Tibial artery (tissue), 4 donors: ENCODE measurements at regions not wholly inside any gene's neighbourhood (a gene's known extent, or its start where the extent isn't known, plus 50 kb on each side); places are given as distances from the start of the nearest gene placed in this dataset.
"Not testable (repeated sequence)": the region's sequence is repeated elsewhere in the genome, so short reads cannot be mapped to it uniquely, and the experiment has no call there.

Source experiments
- DNase-seq, 2 donors: peaks; one replicate each; pipeline ENCODE4 v3.0.0-alpha.2; 2019
- H3K27ac ChIP-seq, 2 donors: fragments of 200-600 bp; sonication (generic) in 1 of 2; 1 replicate in 1 of 2; 2 replicates in 1 of 2; pipeline ENCODE4 v1.5.1; 2018 to 2019; ENCODE audit warnings: mild to moderate bottlenecking in 1 of 2
- H3K27me3 ChIP-seq, 2 donors: fragments of 200-600 bp; sonication (generic) in 1 of 2; one replicate each; pipeline versions ENCODE4 v1.5.1 to v1.6.0; 2016 to 2019
- H3K36me3 ChIP-seq, 3 donors: fragments of 200-600 bp; sonication (generic) in 2 of 3; one replicate each; pipeline ENCODE4 v1.5.1; 2016 to 2019; ENCODE audit warnings: mild to moderate bottlenecking in 2 of 3
- H3K4me1 ChIP-seq, 4 donors: fragments of 200-600 bp; sonication (generic) in 2 of 4; 1 replicate in 3 of 4; 2 replicates in 1 of 4; pipeline ENCODE4 v1.5.1; 2016 to 2019
- H3K4me3 ChIP-seq, 2 donors: fragments of 200-600 bp; sonication (generic) in 1 of 2; 1 replicate in 1 of 2; 2 replicates in 1 of 2; pipeline ENCODE4 v1.5.1; 2018 to 2019; ENCODE audit warnings: mild to moderate bottlenecking in 2 of 2
- H3K9me3 ChIP-seq, 3 donors: fragments of 200-600 bp; sonication (generic) in 1 of 3; one replicate each; pipeline ENCODE4 v1.5.1; 2016 to 2019
- CTCF ChIP-seq, 2 experiments: fragments of 200-600 bp in 1 of 2; fragments of 450-650 bp in 1 of 2; IDR thresholded peaks; one replicate each; pipeline ENCODE4 v1.5.1; 2017 to 2019; ENCODE audit warnings: antibody characterized with exemption in 2 of 2, mild to moderate bottlenecking in 1 of 2, moderate library complexity in 1 of 2
- intact Hi-C: fragments of 100-400 bp; cut with DNase I; formaldehyde crosslinking; loops from one replicate; pipeline ENCODE4 v1.15.0; 2023; ENCODE audit warnings: low total_unique reads

- H3K27me3 ChIP-seq, result no peaks in the 10 kb centered on the region
- intact Hi-C loops, result no loop called here
- DNase-seq, result no peak
- no peak overlapping the region for H3K4me3 ChIP-seq
- peaks cover 0 to 18% (median 0%) of the 10 kb centered on the region in 4 donors for H3K4me1 ChIP-seq
- H3K27ac ChIP-seq, result no peak overlapping the region
- no peaks in the 10 kb centered on the region for H3K36me3 ChIP-seq
- TF ChIP-seq CTCF (IDR thresholded peaks at IDR 0.05), result no peak
- H3K9me3 ChIP-seq, result no peaks in the 10 kb centered on the region
These were observed 63.0 kb upstream of the BCL2L14 start for GRCh38 chr12:12007713-12008231.

- H3K27me3 ChIP-seq, result no peaks in the 10 kb centered on the region
- TF ChIP-seq CTCF (IDR thresholded peaks at IDR 0.05), result no peak
- H3K36me3 ChIP-seq, result no peaks in the 10 kb centered on the region
- peaks cover 0 to 18% (median 0%) of the 10 kb centered on the region in 4 donors for H3K4me1 ChIP-seq
- H3K4me3 ChIP-seq, result no peak overlapping the region
- intact Hi-C loops, result no loop called here
- H3K9me3 ChIP-seq, result no peaks in the 10 kb centered on the region
- H3K27ac ChIP-seq, result no peak overlapping the region
- no peak for DNase-seq
These were observed 62.4 kb upstream of the BCL2L14 start for GRCh38 chr12:12008232-12008850.

- H3K36me3 ChIP-seq, result no peaks in the 10 kb centered on the region
- H3K4me1 ChIP-seq, result peaks cover 0 to 18% (median 0%) of the 10 kb centered on the region in 4 donors
- no peak for DNase-seq
- no peak overlapping the region for H3K4me3 ChIP-seq
- no peak overlapping the region for H3K27ac ChIP-seq
- H3K9me3 ChIP-seq, result no peaks in the 10 kb centered on the region
- H3K27me3 ChIP-seq, result no peaks in the 10 kb centered on the region
- TF ChIP-seq CTCF (IDR thresholded peaks at IDR 0.05), result no peak
- intact Hi-C loops, result no loop called here
These were observed 61.7 kb upstream of the BCL2L14 start for GRCh38 chr12:12008931-12009611.

GRCh38 chr12:12009749-12010276 lies 60.9 kb upstream of the BCL2L14 start:
- H3K4me3 ChIP-seq, H3K27ac ChIP-seq, H3K27me3 ChIP-seq, intact Hi-C loops, H3K9me3 ChIP-seq, H3K36me3 ChIP-seq, DNase-seq: not testable (repeated sequence)
- peaks cover 0 to 18% (median 0%) of the 10 kb centered on the region in 4 donors for H3K4me1 ChIP-seq

- no peak overlapping the region for H3K4me3 ChIP-seq
- intact Hi-C loops, result no loop called here
These were observed 60.3 kb upstream of the BCL2L14 start for GRCh38 chr12:12010277-12011039.

More at GRCh38 chr12:12010277-12011039, 60.3 kb upstream of the BCL2L14 start:
- no peak for TF ChIP-seq CTCF (IDR thresholded peaks at IDR 0.05)
- H3K27me3 ChIP-seq, result no peaks in the 10 kb centered on the region
- H3K36me3 ChIP-seq, result no peaks in the 10 kb centered on the region
- peaks cover 0 to 18% (median 0%) of the 10 kb centered on the region in 4 donors for H3K4me1 ChIP-seq
- no peak overlapping the region for H3K27ac ChIP-seq
- H3K9me3 ChIP-seq, result no peaks in the 10 kb centered on the region
- DNase-seq, result peak; percentile 71 to 77
